ENCODE measurements at regions not wholly inside any gene's neighbourhood (a gene's known extent, or its start where the extent isn't known, plus 50 kb on each side); places are given as distances from the start of the nearest gene placed in this dataset.

DNA sequence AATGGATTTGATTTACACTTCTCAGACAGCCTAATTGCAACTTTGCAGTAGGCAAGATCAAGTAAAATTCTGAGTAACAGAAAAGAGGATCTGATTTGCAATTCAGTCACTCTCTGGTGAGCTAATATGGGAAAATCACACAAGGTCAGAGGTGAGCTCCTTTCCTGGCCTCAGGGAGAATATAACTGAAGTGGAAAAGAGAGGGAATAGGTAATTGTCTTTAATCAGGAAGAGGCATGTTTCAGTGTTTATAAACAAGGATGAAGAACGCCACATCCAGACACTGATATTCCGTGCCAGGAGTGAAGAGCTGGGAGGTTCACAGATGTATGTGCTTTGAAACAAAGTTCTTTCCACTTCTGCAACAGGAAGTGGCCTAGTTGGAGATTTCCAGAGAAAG, 127.1 kb downstream of the ETAA1 start:
- TF ChIP-seq, protein P1, sequence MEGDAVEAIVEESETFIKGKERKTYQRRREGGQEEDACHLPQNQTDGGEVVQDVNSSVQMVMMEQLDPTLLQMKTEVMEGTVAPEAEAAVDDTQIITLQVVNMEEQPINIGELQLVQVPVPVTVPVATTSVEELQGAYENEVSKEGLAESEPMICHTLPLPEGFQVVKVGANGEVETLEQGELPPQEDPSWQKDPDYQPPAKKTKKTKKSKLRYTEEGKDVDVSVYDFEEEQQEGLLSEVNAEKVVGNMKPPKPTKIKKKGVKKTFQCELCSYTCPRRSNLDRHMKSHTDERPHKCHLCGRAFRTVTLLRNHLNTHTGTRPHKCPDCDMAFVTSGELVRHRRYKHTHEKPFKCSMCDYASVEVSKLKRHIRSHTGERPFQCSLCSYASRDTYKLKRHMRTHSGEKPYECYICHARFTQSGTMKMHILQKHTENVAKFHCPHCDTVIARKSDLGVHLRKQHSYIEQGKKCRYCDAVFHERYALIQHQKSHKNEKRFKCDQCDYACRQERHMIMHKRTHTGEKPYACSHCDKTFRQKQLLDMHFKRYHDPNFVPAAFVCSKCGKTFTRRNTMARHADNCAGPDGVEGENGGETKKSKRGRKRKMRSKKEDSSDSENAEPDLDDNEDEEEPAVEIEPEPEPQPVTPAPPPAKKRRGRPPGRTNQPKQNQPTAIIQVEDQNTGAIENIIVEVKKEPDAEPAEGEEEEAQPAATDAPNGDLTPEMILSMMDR (IDR thresholded peaks at IDR 0.05) = no peak
- TF ChIP-seq POLR2A (IDR thresholded peaks at IDR 0.05) = no peak

Measured in adrenal gland (tissue), 5 donors.